ENCODE measurements at regions not wholly inside any gene's neighbourhood (a gene's known extent, or its start where the extent isn't known, plus 50 kb on each side); places are given as distances from the start of the nearest gene placed in this dataset.

- Histone ChIP-seq H3K4me3 (ENCODE audit: low read length) (no peak overlapping the region), H3F3A (ENCODE audit: insufficient read depth, low read length, poor library complexity, severe bottlenecking) (no peaks in the 10 kb centered on the region), H3K9ac (ENCODE audit: low read length) (no peak overlapping the region), H3K4me2 (ENCODE audit: low read length) (no peak overlapping the region), H3K9me2 (ENCODE audit: insufficient read depth, low read length) (no peaks in the 10 kb centered on the region), H4K20me1 (ENCODE audit: insufficient read depth) (no peaks in the 10 kb centered on the region), H3K9me3 (ENCODE audit: low read length) (no peaks in the 10 kb centered on the region), H3K36me3 (ENCODE audit: insufficient read depth, low read length) (no peaks in the 10 kb centered on the region), H3K27ac (ENCODE audit: low read length) (no peak overlapping the region), H2AFZ (ENCODE audit: low read depth, low read length) (no peak overlapping the region), H3K79me2 (replicated peaks; ENCODE audit: insufficient read depth, low read length) (no peaks in the 10 kb centered on the region), H3K27me3 (ENCODE audit: insufficient read depth, low read depth, low read length) (no peaks in the 10 kb centered on the region)
- no peak for TF ChIP-seq MXI1 (conservative IDR thresholded peaks at IDR 0.05; ENCODE audit: poor library complexity, severe bottlenecking)
- no peak for TF ChIP-seq POLR2AphosphoS5 (IDR thresholded peaks at IDR 0.05)
- no peak for TF ChIP-seq RAD21 (conservative IDR thresholded peaks at IDR 0.05)
- TF ChIP-seq TAF1 (IDR thresholded peaks at IDR 0.05; ENCODE audit: low read depth): no peak
- TF ChIP-seq SMC3 (conservative IDR thresholded peaks at IDR 0.05; ENCODE audit: poor library complexity): no peak
- no peak for TF ChIP-seq EP300 (conservative IDR thresholded peaks at IDR 0.05; ENCODE audit: poor library complexity, severe bottlenecking)
- TF ChIP-seq, protein P1, sequence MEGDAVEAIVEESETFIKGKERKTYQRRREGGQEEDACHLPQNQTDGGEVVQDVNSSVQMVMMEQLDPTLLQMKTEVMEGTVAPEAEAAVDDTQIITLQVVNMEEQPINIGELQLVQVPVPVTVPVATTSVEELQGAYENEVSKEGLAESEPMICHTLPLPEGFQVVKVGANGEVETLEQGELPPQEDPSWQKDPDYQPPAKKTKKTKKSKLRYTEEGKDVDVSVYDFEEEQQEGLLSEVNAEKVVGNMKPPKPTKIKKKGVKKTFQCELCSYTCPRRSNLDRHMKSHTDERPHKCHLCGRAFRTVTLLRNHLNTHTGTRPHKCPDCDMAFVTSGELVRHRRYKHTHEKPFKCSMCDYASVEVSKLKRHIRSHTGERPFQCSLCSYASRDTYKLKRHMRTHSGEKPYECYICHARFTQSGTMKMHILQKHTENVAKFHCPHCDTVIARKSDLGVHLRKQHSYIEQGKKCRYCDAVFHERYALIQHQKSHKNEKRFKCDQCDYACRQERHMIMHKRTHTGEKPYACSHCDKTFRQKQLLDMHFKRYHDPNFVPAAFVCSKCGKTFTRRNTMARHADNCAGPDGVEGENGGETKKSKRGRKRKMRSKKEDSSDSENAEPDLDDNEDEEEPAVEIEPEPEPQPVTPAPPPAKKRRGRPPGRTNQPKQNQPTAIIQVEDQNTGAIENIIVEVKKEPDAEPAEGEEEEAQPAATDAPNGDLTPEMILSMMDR (IDR thresholded peaks at IDR 0.05; ENCODE audit: poor library complexity, severe bottlenecking): no peak
- TF ChIP-seq EZH2 (IDR thresholded peaks at IDR 0.05; ENCODE audit: borderline replicate concordance, insufficient read depth, low read length, poor library complexity, severe bottlenecking): no peak
- TF ChIP-seq, protein P2, sequence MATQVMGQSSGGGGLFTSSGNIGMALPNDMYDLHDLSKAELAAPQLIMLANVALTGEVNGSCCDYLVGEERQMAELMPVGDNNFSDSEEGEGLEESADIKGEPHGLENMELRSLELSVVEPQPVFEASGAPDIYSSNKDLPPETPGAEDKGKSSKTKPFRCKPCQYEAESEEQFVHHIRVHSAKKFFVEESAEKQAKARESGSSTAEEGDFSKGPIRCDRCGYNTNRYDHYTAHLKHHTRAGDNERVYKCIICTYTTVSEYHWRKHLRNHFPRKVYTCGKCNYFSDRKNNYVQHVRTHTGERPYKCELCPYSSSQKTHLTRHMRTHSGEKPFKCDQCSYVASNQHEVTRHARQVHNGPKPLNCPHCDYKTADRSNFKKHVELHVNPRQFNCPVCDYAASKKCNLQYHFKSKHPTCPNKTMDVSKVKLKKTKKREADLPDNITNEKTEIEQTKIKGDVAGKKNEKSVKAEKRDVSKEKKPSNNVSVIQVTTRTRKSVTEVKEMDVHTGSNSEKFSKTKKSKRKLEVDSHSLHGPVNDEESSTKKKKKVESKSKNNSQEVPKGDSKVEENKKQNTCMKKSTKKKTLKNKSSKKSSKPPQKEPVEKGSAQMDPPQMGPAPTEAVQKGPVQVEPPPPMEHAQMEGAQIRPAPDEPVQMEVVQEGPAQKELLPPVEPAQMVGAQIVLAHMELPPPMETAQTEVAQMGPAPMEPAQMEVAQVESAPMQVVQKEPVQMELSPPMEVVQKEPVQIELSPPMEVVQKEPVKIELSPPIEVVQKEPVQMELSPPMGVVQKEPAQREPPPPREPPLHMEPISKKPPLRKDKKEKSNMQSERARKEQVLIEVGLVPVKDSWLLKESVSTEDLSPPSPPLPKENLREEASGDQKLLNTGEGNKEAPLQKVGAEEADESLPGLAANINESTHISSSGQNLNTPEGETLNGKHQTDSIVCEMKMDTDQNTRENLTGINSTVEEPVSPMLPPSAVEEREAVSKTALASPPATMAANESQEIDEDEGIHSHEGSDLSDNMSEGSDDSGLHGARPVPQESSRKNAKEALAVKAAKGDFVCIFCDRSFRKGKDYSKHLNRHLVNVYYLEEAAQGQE (IDR thresholded peaks at IDR 0.05; ENCODE audit: borderline replicate concordance): no peak
Observed at GRCh38 chr12:61538951-61539350, 721.3 kb upstream of the USP15 start.

DNA sequence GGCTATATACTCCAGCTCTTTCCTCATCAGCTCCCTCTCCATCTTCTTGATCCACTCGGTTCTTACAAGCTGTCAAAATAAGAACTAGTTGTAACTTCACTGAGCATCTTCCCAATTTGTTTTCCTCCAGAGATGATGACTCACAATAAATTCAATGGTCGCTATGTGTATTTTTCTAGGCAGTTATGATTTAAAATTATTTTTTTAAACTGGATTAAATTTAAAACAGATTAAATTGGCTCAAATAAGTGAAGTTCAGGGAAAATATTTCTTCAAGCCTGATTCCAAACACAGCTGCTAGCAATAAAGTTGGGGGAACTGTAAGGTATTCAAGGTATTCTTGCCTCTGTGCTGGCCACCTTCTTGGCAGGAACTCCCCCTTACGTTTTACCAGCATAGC lies 717.7 kb upstream of the USP15 start:
- no peak for TF ChIP-seq TAF1 (IDR thresholded peaks at IDR 0.05; ENCODE audit: low read depth)
- TF ChIP-seq MXI1 (conservative IDR thresholded peaks at IDR 0.05; ENCODE audit: poor library complexity, severe bottlenecking): no peak
- TF ChIP-seq, protein P1 (IDR thresholded peaks at IDR 0.05; ENCODE audit: poor library complexity, severe bottlenecking): no peak
- no peak for TF ChIP-seq RAD21 (conservative IDR thresholded peaks at IDR 0.05)
- TF ChIP-seq, protein P2 (IDR thresholded peaks at IDR 0.05; ENCODE audit: borderline replicate concordance): no peak
- no peak for TF ChIP-seq SMC3 (conservative IDR thresholded peaks at IDR 0.05; ENCODE audit: poor library complexity)
- no peak for TF ChIP-seq EZH2 (IDR thresholded peaks at IDR 0.05; ENCODE audit: borderline replicate concordance, insufficient read depth, low read length, poor library complexity, severe bottlenecking)
- TF ChIP-seq EP300 (conservative IDR thresholded peaks at IDR 0.05; ENCODE audit: poor library complexity, severe bottlenecking): no peak
- TF ChIP-seq POLR2AphosphoS5 (IDR thresholded peaks at IDR 0.05): no peak
- Histone ChIP-seq H2AFZ (ENCODE audit: low read depth, low read length) (no peak overlapping the region), H3K4me3 (ENCODE audit: low read length) (no peak overlapping the region), H4K20me1 (ENCODE audit: insufficient read depth) (no peaks in the 10 kb centered on the region), H3K36me3 (ENCODE audit: insufficient read depth, low read length) (no peaks in the 10 kb centered on the region), H3K79me2 (replicated peaks; ENCODE audit: insufficient read depth, low read length) (no peaks in the 10 kb centered on the region), H3K9me3 (ENCODE audit: low read length) (no peaks in the 10 kb centered on the region), H3K4me2 (ENCODE audit: low read length) (no peak overlapping the region), H3K9me2 (ENCODE audit: insufficient read depth, low read length) (no peaks in the 10 kb centered on the region), H3F3A (ENCODE audit: insufficient read depth, low read length, poor library complexity, severe bottlenecking) (no peaks in the 10 kb centered on the region), H3K9ac (ENCODE audit: low read length) (no peak overlapping the region), H3K27ac (ENCODE audit: low read length) (no peak overlapping the region), H3K27me3 (ENCODE audit: insufficient read depth, low read depth, low read length) (no peaks in the 10 kb centered on the region)

Measured in neural cell (in vitro differentiated cells).